ENCODE measurements at regions not wholly inside any gene's neighbourhood (a gene's known extent, or its start where the extent isn't known, plus 50 kb on each side); places are given as distances from the start of the nearest gene placed in this dataset.
"Not testable (repeated sequence)": the region's sequence is repeated elsewhere in the genome, so short reads cannot be mapped to it uniquely, and the experiment has no call there.

- DNase-seq (ENCODE audit: low spot score), result no peak
Measured at GRCh38 chr2:161061786-161062185, 98.4 kb upstream of the TANK start.

- peak; percentile 70 for DNase-seq (ENCODE audit: low spot score)
Measured at GRCh38 chr2:161063157-161063945, 96.9 kb upstream of the TANK start.

- no peak for DNase-seq (ENCODE audit: low spot score)
Measured at GRCh38 chr2:161063946-161064306, 96.3 kb upstream of the TANK start.

- no peak for DNase-seq (ENCODE audit: low spot score)
Measured at GRCh38 chr2:161067846-161068350, 92.3 kb upstream of the TANK start.

GRCh38 chr2:161068670-161069069 is 91.6 kb upstream of the TANK start:
- DNase-seq (ENCODE audit: low spot score), result no peak

- DNase-seq (ENCODE audit: low spot score), result no peak
Measured at GRCh38 chr2:161070693-161071479, 89.3 kb upstream of the TANK start.

- not testable (repeated sequence) for DNase-seq (ENCODE audit: low spot score)
Measured at GRCh38 chr2:161072436-161072835, 87.8 kb upstream of the TANK start.

GRCh38 chr2:161075701-161076100 is 84.5 kb upstream of the TANK start:
- no peak for DNase-seq (ENCODE audit: low spot score)

- DNase-seq (ENCODE audit: low spot score), result no peak
Measured at GRCh38 chr2:161076936-161077335, 83.3 kb upstream of the TANK start.

GRCh38 chr2:161077367-161078210 is 82.6 kb upstream of the TANK start:
- peak; percentile 42 for DNase-seq (ENCODE audit: low spot score)

- no peak for DNase-seq (ENCODE audit: low spot score)
Measured at GRCh38 chr2:161078211-161078539, 82.1 kb upstream of the TANK start.

- peak; percentile 21 for DNase-seq (ENCODE audit: low spot score)
Measured at GRCh38 chr2:161085149-161085548, 75.1 kb upstream of the TANK start.

- DNase-seq (ENCODE audit: low spot score), result no peak
Measured at GRCh38 chr2:161088658-161089350, 71.4 kb upstream of the TANK start.

- no peak for DNase-seq (ENCODE audit: low spot score)
Measured at GRCh38 chr2:161090411-161090810, 69.8 kb upstream of the TANK start.

GRCh38 chr2:161095314-161095713 is 64.9 kb upstream of the TANK start:
- no peak for DNase-seq (ENCODE audit: low spot score)

- DNase-seq (ENCODE audit: low spot score), result no peak
Measured at GRCh38 chr2:161096336-161096735, 63.9 kb upstream of the TANK start.

GRCh38 chr2:161097157-161097556 is 63.1 kb upstream of the TANK start:
- no peak for DNase-seq (ENCODE audit: low spot score)

GRCh38 chr2:161100211-161100895 is 59.9 kb upstream of the TANK start:
- DNase-seq (ENCODE audit: low spot score), result no peak

GRCh38 chr2:161101406-161101805 is 58.8 kb upstream of the TANK start:
- DNase-seq (ENCODE audit: low spot score), result no peak

GRCh38 chr2:161102770-161103450 is 57.3 kb upstream of the TANK start:
- DNase-seq (ENCODE audit: low spot score), result no peak

All from A172 (cell line).